ENCODE measurements at regions not wholly inside any gene's neighbourhood (a gene's known extent, or its start where the extent isn't known, plus 50 kb on each side); places are given as distances from the start of the nearest gene placed in this dataset.

DNA sequence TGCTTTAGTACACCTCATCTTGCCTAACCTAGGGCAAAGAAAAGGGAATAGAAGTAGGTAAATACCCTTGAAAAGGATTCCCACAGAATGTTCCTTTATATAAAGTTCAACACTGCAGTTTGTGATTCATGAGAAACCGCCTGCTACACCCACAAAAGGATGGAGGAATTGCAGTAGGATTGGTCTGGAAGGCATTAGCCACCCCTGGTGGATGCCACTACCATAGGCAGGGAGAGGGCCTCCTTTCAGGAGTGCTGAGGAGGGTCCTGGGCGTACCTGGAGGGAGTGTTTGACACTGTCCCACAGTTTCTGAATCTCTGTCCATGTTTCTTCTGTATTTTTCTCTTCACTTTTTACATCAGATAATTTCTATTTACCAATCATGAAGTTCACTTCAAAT is 221.8 kb upstream of the TMEM72 start:
- DNase-seq = no peak

DNA sequence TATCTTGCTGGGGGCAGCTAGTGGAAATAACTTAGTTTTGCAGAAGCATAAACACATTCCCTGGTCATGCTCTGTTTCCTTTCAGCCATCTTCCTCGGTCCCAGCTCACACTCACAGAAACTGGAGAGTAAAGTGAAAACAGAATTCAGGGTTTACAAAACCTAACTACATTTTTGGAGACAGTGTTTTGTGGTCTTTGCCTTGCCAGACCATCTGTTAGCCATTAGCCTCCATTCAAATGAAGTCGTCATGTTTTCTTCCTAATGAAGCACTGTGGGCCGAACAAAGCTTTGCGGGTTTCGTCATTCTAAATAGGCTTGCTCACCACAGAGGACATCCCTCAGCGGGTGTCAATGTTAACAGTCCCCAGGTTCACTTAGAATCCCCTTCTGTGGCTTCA is 214.6 kb upstream of the TMEM72 start:
- DNase-seq = no peak

DNA sequence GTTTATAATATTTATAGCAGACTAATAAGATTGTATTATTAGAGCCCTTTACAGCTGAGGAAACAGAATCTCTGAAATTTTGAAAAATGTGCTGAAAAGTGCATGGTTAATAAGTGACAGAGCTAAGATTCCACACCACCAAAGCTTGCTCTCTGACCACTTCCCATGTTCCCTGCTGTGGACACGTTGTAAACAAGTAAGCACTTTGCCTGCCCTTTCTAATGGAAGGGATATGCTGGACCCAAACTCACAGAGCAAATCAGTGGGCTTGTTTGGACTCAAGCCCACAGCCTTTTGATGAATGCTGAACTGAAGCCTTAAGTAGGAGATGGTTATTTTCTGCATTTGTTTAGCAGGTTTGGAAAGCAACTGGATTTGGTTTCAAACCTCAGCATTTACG is 214.0 kb upstream of the TMEM72 start:
- DNase-seq = no peak

DNA sequence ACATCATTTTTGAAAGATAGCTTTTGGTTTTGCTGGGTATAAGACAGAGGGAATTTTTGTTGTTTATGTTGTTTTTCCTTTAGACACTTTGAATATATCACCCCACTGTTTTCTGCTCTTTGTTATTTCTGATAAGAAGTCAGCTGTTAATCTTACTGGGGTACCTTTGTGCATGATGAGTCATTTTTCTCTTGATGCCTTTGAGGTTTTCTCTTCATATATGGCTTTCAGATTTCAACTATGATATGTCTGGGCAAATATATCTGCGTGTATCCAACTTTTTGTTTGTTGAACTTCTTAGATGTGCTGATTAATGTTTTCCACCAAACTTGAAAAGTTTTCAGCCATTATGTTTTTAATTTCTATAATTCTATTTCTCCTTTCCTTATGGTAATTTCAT is 208.6 kb upstream of the TMEM72 start:
- no peak for DNase-seq

DNA sequence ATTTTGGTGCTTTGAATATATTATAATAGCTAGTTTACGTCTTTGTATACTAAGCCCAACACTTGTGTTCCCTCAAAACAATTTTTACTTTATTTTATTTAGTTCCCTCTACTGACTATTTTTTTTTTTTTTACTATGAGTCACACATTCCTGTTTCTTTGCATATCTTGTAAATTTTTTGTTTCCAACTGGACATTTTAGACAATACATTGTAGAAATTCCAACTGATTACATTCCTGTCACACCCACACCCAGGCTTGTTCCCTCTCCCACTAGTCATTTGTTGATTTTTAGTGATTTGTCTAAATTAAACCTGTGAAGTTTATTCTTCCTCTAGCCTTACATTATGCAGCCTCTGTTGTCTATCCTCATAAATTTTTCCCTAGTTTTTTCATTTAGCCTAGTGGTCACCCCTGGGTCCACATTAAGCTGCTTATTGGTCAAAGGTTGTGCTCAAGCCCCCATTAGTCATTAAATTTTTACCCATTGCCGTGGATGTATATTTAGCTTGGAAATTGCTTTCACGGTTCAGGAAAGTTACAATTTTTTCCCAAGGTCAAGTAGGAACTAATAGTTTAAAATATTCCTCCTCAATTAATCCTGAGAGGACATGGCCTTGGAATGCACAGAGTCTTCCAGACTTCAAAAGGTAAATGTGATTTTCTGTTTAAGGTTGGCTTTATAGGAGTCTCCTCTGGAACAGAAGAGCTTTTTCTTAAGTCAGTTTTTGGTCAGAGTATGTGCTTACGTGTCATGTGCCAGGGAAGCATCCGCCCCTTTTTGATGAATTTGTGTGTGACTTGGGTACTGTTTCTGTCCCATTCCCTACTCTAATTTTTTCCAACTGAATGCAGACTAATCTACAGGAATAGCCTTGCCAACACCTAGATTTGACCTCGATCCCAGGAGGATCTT is 207.6 kb upstream of the TMEM72 start:
- no peak for DNase-seq

DNA sequence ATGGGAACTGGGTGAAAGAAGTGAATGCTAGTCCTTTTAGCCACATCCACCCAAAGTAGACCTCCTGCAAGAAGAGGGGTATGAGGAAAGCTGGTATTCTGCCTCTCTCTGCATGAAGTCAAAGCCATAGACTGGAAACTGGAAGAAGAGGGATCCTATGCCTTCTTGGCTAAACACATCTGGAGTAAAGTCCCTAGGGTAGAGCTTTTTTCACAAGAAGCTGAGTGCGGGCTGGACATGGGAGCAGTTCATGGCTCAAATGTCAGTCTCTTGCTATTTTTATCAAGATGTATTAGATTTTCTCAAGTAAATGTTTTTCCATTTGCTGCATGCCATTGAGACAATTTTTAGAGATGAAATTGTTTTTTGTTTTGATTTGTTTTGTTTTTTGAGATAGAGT is 206.5 kb upstream of the TMEM72 start:
- no peak for DNase-seq

DNA sequence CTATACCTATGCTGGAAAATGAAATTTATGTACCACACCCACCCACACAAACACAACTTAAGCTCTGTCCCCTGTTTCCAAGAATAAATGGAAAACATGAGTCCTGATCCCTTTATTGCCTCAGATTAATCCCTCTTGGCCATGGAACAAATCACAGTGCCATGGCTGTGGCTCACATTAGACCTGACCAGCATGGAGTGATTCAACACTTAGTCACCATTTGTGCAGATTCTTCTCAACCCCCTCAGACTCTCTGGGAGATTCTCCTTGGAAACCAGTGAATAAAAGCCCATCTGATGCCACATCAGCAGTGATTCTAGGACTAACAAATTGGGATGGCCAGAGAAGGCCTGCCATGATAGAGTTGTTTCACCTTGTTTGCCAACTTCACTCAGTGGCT is 204.4 kb upstream of the TMEM72 start:
- no peak for DNase-seq

DNA sequence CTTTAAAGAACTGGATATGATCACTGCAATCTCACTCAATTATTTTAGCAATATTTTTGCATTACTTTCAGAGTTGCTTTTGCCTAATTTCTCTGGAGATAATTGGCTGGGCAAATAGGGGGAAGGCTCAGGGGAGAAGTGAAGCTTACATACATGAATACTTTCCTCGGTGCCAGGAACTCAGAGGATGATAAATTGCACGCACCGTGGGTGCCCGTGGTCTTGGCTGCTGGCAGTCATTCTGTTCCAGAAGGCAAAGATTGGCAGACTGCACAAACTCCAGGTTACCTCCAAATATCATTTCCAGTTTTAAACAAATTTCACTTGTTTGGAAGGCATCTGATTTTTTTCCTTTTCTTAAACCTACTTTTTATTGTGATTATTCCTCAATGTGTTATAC is 197.8 kb upstream of the TMEM72 start:
- no peak for DNase-seq

DNA sequence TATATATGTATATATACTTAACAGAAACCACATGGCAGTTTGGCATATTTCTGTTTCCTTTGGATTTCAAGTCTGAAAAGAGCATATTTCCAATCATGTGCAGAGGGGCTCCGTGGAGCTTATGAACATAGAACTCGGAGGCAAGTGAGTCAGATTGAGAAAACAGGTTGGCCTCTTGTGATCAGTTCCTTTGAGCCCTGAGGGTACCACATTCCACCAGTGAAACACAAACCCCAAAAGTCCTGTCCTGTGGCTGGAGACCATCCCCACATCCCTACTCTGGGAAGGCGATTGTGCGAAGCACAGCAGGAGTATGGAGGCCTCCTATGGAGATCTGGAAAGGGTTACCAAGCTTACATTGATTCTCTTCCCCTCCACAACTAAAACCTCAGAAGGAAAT is 196.7 kb upstream of the TMEM72 start:
- DNase-seq = no peak

DNA sequence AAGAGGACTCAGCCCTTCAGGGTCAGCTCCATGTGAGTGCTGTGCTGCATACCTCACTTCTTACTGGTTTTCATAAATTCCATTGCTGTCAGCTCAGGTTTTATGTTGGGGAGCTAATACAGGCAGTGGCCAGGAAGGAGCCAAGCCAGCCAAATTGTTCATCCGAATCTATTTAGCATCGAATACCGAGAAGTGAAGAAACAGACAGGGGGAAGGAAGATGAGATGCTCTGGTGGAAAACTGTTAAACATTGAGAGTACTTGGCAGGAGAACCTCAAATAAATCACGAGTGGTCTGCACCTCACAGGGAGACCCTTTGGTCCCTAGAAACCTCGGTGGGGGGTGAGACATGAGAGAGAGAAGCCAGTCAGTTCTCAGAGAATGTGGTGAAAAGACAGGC is 196.0 kb upstream of the TMEM72 start:
- no peak for DNase-seq

DNA sequence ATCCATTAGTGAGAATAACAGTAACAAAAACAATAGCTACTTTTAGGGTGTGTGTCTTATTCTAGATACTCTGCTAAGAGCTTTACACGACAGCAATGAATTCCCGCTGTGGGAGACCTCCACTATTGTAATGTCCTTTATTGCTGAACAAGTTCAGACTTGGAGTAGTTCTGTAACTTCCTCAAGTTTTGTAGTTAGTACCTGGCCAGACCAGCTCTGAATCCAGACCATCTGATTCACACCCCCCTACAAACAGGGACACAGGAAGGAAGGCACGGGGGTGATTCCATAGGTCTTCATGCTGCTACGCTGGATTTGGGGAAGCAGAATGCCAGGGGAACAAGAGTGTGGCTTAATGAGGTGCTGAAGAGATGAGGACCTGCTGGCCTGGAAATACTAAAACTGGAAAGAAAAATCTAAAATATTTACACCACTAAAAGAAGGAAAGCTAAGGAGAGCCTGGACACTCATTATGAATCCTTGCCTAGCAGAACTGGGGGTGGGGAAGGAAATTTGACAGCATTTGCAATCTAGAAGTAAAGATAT is 194.6 kb upstream of the TMEM72 start:
- DNase-seq = no peak

DNA sequence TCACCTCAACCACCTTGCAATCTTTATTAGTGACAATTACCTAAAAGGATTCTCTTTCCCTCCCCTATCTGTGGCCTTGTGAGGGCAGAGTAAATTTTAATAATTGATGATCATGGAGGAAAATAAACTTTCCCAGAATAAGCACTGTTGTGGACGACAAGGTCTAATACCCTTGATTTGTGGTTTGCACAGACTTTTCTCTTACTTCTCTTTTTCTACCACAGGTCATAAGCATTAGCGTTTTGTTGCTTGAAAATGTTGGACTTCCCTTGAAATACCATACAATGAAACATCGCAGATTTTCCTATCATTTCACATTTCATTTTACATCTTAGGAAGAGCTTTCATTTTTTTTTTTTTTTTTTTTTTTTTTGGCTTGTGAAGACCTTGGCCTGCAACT is 188.1 kb upstream of the TMEM72 start:
- no peak for DNase-seq

DNA sequence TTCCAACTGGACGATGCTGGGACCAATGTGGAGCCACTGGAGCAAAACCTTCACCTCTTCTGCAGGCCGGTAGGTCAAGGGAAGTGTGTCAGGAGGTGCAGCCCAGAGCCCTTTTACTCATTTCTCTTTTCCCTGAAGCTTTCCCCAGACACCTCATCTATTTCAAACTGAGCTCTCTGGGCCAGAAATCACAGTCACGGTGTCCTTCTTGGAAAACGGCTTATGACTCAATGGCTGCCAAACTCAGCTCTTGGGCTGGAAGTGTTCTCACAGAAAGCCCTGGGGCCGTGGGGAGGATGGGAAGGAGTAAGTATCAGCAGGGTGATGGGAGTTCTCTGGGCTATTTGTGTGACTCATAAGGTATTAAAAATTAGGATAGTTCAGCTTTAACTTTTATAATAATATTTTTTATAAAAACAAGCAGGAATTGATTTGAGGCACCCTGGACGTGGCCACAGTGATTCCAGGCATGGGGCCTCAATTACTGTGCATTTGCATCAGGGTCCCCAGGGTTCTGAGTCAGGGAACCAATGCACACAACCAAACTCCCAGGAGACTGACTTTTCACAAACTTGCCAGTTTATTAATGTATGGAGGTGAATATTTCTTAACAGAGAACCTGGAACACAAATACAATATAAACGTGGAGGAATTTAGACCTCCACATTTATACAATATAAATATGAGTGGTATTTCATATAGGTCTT is 187.4 kb upstream of the TMEM72 start:
- no peak for DNase-seq

DNA sequence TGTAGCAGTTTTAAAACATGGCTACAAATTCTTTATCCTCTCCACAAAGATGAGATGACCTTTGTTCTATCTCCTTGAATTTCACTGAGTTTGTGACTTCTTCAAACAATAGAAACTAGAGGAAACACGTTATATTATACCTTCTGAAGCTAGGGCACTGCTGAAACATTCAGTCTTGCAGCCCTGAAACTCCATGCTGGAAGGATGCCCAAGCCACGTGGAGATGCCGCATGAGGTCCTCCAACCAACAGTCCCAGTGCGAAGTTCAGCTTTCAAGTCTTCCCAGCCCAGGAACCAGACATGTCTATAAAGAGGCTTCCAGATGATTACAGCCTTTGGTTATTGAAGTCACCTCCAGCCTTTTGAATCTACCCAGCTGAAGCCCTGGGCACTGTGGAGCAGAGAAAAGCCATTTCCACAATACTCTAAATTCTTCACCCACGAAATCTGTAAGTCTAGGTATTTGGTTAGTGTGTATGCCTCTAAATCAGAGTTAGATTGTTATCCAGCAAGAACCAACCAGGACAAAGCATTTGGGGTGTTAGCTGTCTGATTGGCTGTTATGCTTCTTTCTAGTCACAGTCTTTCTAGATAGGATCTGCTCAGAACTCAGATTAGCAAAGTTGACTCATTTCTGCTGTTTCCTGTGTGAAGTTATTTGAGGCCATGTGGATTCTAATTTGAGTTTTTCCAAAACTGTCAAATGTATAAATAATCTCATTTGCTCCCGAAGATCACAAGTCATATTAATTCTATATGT is 186.5 kb upstream of the TMEM72 start:
- no peak for DNase-seq

DNA sequence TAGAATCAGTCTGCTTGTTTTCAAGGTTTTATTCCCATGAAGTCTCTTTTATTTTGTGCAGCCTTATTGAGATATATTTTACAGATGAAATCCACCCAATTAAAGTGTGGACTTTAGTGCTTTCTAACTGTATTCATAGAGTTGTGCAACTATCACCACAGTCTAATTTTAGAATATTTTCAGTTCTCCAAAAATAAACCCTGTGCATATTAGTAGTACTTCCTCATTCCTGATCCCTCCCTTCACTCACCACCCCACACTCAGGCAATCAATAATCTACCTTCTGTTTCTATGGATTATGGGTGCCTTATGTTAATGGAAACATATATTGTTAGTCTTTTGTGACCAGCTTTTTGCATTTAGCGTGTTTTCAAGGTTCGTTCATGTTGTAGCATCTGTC is 185.7 kb upstream of the TMEM72 start:
- DNase-seq = no peak

DNA sequence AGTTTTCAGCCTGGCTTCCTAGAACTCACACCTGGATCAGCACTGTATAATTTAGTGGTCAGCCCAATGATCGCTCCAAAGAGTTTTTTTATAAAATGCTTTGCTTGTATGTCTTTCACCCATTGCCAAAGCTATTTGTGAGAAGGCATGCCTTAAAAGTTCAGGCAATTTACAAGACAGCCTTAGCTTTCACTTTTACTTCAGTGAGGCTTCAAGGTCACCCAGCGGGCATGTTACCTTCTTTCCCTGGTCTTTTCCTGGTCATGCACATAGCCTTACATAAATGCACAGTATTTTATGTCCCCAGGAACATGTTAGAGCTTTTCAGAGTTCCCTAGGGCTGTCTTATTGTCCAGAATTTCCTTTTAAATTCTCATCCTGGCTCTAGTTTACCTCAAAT is 179.9 kb upstream of the TMEM72 start:
- no peak for DNase-seq

DNA sequence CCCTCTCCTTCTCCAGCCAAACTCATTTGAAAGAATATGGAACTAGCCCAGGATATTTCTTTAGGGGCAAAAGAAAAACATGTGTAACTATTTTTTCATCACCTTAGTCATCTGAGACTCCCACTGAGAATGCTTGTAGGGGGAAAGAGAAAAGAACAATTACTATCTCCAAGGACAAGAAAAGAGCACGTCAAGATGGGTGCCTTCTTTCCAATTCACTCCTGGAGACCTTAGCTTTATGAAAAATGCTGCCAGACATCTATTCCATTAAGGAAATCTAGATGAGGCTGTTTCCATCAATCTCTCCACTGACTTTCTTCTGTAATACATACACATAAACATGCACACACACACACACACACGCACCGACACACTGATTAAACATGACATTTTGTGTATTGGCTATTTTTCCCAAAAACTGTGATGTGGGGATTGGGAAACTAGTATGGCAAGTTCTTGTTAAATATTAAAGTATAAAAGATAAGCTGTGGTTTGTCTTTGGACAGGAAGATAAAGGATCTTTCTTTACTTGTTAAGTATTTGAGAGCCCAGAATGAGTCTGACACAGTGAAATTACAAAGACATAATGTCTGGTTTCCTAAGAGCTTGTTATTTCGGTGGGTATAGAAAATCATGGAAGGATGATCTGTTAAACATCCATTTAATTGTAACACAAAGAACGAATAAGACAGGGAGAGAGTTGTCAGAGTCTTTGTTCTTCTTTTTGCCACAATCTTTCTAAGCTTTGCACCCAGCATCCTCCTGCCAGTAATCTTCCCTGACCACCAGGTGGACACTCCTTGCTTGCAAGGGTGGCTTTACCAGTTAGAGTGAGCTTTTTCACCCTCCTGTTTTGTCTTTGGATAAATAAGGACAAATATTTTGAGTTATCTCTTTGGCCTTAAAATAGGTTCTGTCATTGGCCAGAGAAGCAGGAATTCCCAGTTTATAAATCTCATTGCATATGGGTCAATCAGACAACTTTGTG is 177.3 kb upstream of the TMEM72 start:
- no peak for DNase-seq

DNA sequence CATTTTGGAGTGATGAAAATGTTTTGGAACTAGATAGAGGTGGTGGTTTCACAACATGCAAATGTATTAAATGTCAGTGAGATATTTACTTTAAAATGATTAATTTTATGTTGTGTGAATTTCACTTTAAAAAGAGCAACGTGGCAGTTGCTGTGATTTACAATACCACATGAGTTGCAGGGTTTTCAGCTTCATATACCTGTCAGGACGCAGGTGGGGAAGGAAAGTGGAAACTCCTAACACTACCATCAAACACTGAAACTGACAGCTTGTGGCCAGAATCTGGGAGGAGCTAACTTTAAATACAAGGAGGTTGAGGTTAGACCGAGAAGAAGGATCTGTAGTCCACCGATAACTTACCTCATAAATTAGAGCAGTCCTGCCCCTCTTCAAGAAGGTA is 168.9 kb upstream of the TMEM72 start:
- no peak for DNase-seq

DNA sequence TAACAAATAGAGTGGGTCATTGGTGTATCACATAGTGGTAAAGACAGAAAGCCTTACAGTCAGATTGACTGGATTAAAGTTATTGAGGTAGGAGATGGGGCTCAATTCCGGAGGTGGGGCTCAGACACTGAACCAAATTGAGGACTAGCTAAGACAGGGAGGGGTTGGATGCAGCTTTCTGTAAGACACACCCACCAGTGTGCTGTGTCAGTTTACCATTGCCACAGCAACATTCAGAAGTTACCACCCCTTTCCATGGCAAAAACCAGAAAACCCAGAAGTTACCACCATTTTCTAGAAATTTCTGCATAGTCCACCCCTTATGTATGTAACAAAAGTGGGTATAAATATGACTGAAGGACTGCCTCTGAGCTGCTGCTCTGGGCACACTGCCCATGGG is 167.6 kb upstream of the TMEM72 start:
- no peak for DNase-seq

DNA sequence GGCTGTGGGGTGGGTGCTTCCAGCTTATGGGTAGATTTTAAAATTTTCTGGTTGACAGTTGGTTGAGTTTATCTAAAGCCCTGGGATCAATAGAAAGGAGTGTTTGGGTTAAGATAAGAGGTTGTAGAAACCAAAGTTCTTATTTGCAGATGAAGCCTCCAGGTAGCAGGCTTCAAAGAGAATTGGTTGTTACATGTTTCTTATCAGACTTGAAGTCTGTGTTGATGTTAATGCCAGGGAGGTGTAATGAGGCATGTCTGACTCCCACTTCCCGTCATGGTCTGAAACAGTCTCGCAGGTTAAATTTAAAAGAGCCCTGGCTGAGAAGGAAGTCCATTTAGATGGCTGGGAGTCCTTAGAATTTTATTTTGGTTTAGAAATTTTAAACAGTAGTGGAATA is 165.2 kb upstream of the TMEM72 start:
- no peak for DNase-seq

DNA sequence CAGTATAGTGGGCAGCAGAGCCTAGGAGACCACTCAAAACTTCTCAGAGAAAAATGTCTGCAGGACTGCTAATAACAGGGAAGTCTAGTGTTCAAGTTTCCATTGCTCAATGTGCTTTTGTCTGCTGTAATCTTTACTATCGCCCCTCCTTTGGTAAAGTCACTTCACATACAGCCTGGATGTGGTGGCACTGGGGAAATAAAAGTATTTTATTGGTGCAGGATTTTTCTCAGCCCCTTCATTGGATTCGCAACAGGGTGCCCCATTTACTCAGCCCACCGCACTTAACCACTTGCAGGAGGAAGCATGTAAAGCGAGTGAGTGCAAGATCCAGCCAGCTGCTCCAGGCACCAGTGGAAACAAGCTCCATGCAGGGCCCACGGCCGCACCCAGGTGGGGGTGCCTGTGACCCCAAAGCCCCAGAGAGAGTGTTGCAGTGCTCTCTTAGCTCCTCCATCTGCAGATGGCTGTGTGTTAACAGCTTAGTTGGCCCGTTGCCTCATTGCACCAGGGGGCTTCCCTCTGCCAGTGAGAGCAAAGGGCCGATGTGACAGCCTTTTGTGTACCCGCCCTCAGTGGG is 163.5 kb upstream of the TMEM72 start:
- no peak for DNase-seq

DNA sequence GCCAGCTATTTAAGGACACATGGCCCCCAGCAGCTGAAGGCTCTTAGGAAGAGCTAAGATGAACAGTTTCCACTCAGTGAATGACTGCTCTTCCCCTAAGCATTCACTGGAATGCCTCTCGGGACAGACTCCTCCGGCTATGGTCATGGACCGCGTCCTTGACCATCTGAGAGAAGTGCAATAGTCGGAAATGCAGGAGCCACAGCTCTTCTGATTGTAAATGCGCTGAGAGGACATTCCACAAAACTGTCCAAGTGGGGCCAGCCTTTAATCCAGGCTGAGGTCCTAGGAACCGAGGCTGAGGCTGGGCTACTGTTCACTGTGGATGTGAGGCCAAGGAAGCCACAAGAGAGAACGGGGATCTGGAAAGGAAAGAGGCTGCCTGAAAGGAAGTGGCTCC is 162.0 kb upstream of the TMEM72 start:
- no peak for DNase-seq

Data from COR-L47 (cell line).